LNCAP (cell line): ENCODE measurements at regions not wholly inside any gene's neighbourhood (a gene's known extent, or its start where the extent isn't known, plus 50 kb on each side); places are given as distances from the start of the nearest gene placed in this dataset.

ENCODE experiments used
- CTCF ChIP-seq: fragments of 450-650 bp; IDR thresholded peaks from 2 replicates; pipeline ENCODE4 v1.5.1; 2017; ENCODE audit warnings: mild to moderate bottlenecking

DNA sequence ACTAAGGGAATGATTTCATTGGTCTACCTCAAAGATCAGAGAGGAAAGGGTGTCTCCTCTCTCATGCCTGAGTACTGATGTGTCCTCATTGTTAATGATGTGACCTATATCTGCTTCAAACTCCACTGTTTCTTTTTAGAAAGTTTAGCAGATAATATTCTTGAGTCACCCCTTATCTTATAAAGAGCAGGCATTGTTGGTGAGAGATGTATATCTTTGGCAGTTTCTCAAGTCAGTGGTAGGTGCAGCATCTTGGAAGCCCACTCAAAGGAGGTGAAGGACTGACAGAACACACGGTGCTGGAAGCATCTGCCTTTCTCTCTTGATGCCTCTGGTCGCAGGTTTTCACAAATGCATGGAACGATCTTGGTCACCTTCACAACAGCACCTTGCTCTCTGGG is 71.2 kb downstream of the ZNF518B start:
- no peak for TF ChIP-seq CTCF

DNA sequence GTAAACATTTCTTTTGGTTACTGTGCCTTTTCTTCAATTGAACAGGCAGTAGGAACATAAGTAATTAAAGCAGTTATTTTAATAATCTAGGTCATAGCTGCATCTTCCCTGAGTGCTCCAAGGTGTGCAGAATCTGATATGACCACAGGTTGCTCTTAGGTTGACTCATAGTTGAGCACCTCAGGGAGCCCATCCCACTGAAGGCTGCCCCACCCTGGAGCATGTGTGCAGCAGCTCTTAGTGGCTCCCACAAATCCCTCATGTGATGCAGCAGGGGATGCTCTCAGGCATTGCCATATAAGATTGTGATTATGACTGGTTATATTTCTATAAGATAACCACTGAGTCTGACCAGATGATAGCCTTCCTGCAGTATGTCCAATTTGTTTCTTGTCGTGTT is 72.3 kb downstream of the ZNF518B start:
- no peak for TF ChIP-seq CTCF

DNA sequence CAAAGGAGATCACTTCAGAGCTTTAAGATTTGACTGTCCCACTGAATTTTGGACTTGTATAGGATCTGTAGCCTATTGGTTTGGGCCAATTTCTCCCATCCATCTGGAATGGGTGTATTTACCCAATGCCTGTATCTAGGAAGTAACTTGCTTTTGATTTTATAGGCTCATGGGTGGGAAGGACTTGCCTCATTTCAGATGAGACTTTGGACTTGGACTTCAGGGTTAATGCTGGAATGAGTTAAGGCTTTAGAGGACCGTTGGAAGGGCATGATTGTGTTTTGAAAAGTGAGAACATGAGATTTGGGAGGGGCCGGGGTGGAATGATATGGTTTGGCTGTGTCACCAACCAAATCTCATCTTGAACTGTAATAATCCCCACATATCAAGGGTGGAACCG is 73.8 kb downstream of the ZNF518B start:
- no peak for TF ChIP-seq CTCF

GRCh38 chr4:10381146-10381545 is 76.1 kb downstream of the ZNF518B start:
- no peak for TF ChIP-seq CTCF

- no peak for TF ChIP-seq CTCF
Observed at GRCh38 chr4:10380735-10381134, 76.5 kb downstream of the ZNF518B start.

- TF ChIP-seq CTCF, result no peak
Observed at GRCh38 chr4:10371869-10372471, 85.3 kb downstream of the ZNF518B start.

DNA sequence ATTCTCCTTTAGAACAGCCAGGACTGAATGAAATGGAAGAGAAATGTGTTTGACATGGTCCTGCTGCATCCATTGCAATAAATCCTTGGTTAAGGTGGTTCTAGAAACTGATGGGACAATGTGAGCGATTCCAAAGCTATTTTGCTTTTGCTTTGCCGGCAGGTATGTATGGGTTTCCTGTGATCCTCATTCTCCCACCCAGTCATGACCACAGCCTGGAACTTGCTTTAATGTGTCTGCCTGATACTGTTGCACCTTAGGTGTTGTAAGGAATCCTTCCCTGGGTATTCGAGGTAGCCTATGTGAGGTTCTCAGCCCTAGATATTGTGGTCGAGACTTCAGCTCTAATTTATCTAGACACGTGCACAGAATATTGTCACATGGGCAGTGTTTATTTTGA is 86.1 kb downstream of the ZNF518B start:
- no peak for TF ChIP-seq CTCF

DNA sequence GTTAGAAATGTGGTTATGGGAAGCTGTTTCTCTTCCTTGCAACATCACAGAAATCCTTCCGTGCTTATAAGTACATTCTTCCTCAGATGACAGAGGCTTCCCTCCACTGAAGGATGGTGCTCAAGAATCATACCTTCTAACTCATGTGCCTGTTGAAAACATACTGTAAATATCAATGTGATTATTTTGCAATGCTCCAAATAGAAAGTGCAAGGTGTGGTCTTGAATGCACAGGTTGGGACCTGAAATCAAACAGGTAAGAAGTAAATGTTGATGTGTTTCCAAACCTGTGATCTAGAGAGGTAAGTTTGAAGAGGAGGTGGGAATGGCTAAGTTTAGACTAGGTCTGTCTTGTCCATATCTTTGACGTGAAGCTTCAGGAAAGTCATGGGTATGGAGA is 87.7 kb downstream of the ZNF518B start:
- TF ChIP-seq CTCF, result no peak
